Activated B cell treated with CpG ODN at 0.5 μM for 24 hours (primary cell): ENCODE measurements at regions not wholly inside any gene's neighbourhood (a gene's known extent, or its start where the extent isn't known, plus 50 kb on each side); places are given as distances from the start of the nearest gene placed in this dataset.
"Not testable (repeated sequence)": the region's sequence is repeated elsewhere in the genome, so short reads cannot be mapped to it uniquely, and the experiment has no call there.

Source experiments
- ATAC-seq: fragments of 200-7000 bp; cut with Tn5 transposase; one replicate; pipeline ENCODE4 v1.10.0; 2021; ENCODE audit warnings: low read depth, mild to moderate bottlenecking, moderate library complexity
- CTCF ChIA-PET: fragments of 350-600 bp; sonication (Branson Sonifier 250); formaldehyde crosslinking; loops from one replicate; lab custom pipeline; 2021; ENCODE audit warnings: antibody characterized with exemption; lab: Charles Lee
- POLR2A ChIA-PET: fragments of 350-600 bp; sonication (Branson Sonifier 250); formaldehyde crosslinking; loops from one replicate; lab custom pipeline; 2021; ENCODE audit warnings: antibody characterized with exemption; lab: Charles Lee
- DNase-seq: peaks from one replicate; pipeline ENCODE4 v3.0.0; 2022
- H3K27ac Mint-ChIP-seq: one replicate; pipeline ENCODE4 v1.8.0; 2020; ENCODE audit warnings: mixed read lengths
- H3K27me3 Mint-ChIP-seq: one replicate; pipeline ENCODE4 v1.8.0; 2021; ENCODE audit warnings: mixed read lengths
- H3K36me3 Mint-ChIP-seq: one replicate; pipeline ENCODE4 v1.8.0; 2021; ENCODE audit warnings: low read depth, mixed read lengths
- H3K4me1 Mint-ChIP-seq: one replicate; pipeline ENCODE4 v1.8.0; 2021; ENCODE audit warnings: mixed read lengths
- H3K4me3 Mint-ChIP-seq: one replicate; pipeline ENCODE4 v1.8.0; 2020; ENCODE audit warnings: mild to moderate bottlenecking, mixed read lengths
- H3K9me3 Mint-ChIP-seq: one replicate; pipeline ENCODE4 v1.8.0; 2020; ENCODE audit warnings: mixed read lengths
- intact Hi-C: fragments of 100-400 bp; cut with micrococcal nuclease; formaldehyde crosslinking; loops from one replicate; pipeline ENCODE4 v1.15.1; 2024
- TF ChIP-seq, protein P1 (sequence below): fragments of 200-600 bp; IDR thresholded peaks from one replicate; pipeline ENCODE4 v1.8.0; 2022; ENCODE audit warnings: antibody characterized with exemption, mild to moderate bottlenecking

DNA sequence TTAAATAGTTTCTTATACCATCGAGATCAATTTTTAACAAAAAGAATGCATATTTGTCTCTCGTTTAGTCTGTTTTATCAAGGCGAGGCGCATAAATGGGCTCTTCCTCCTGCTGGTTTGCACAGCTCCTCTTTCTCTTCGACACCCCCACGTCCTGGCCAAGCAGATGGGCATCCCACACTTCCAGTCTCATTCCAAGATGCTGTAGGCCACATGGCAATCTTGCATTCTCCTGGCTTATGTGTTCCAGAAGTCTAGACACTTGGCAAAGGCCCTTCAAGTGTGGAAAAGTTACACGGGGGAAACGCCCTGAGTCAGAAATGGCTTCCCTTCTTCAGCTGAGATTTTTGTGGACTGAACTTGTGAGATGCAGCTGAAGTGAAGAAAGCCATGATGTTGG, 447.1 kb downstream of the QKI start:
- no peak for ATAC-seq

GRCh38 chr6:163860287-163861081, 446.0 kb downstream of the QKI start:
- H3K27me3 Mint-ChIP-seq: peaks cover 24% of the 10 kb centered on the region
- CTCF ChIA-PET: no interaction called here
- ATAC-seq (no peak), DNase-seq (no peak)
- TF ChIP-seq, protein P1, sequence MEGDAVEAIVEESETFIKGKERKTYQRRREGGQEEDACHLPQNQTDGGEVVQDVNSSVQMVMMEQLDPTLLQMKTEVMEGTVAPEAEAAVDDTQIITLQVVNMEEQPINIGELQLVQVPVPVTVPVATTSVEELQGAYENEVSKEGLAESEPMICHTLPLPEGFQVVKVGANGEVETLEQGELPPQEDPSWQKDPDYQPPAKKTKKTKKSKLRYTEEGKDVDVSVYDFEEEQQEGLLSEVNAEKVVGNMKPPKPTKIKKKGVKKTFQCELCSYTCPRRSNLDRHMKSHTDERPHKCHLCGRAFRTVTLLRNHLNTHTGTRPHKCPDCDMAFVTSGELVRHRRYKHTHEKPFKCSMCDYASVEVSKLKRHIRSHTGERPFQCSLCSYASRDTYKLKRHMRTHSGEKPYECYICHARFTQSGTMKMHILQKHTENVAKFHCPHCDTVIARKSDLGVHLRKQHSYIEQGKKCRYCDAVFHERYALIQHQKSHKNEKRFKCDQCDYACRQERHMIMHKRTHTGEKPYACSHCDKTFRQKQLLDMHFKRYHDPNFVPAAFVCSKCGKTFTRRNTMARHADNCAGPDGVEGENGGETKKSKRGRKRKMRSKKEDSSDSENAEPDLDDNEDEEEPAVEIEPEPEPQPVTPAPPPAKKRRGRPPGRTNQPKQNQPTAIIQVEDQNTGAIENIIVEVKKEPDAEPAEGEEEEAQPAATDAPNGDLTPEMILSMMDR: no peak
- H3K9me3 Mint-ChIP-seq: no peaks in the 10 kb centered on the region
- no peak overlapping the region for H3K4me3 Mint-ChIP-seq
- POLR2A ChIA-PET: interaction anchor here (0.5 kb wide), 1 partner anchor 46 kb away, joined by 10 read pairs; no protein-coding TSS in a partner anchor
- intact Hi-C loops: no loop called here
- H3K36me3 Mint-ChIP-seq: no peaks in the 10 kb centered on the region
- peaks cover 13% of the 10 kb centered on the region for H3K4me1 Mint-ChIP-seq
- no peak overlapping the region for H3K27ac Mint-ChIP-seq

More for the DNA sequence above, 447.1 kb downstream of the QKI start:
- H3K9me3 Mint-ChIP-seq: no peaks in the 10 kb centered on the region
- intact Hi-C loops: no loop called here
- H3K4me1 Mint-ChIP-seq: peaks cover 13% of the 10 kb centered on the region
- ChIA-PET CTCF (no interaction called here), POLR2A (no interaction called here)
- H3K27me3 Mint-ChIP-seq: peaks cover 24% of the 10 kb centered on the region
- TF ChIP-seq, protein P1: no peak
- H3K27ac Mint-ChIP-seq: no peak overlapping the region
- no peak overlapping the region for H3K4me3 Mint-ChIP-seq
- H3K36me3 Mint-ChIP-seq: no peaks in the 10 kb centered on the region
- no peak for DNase-seq

DNA sequence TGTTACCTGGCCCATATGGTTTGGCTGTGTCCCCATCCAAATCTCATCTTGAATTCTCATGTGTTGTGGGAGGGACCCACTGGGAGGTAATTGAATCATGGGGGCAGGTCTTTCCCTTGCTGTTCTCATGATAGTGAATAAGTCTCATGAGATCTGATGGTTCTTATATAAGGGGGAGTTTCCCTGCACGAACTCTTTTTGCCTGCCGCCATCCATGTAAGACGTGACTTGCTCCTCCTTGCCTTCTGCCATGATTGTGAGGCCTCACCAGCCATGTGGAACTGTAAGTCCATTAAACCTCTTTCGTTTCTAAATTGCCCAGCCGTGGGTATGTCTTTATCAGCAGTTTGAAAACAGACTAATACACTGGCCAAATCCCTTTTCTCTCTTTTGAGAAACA, 444.4 kb downstream of the QKI start:
- H3K27ac Mint-ChIP-seq, ATAC-seq, POLR2A ChIA-PET, H3K9me3 Mint-ChIP-seq, H3K36me3 Mint-ChIP-seq, DNase-seq, CTCF ChIA-PET, H3K4me3 Mint-ChIP-seq, intact Hi-C loops: not testable (repeated sequence)
- Mint-ChIP-seq H3K27me3 (peaks cover 29% of the 10 kb centered on the region), H3K4me1 (peaks cover 10% of the 10 kb centered on the region)

GRCh38 chr6:163857421-163857820, 442.9 kb downstream of the QKI start:
- ATAC-seq (no peak), DNase-seq (no peak)
- Mint-ChIP-seq H3K4me1 (peaks cover 10% of the 10 kb centered on the region), H3K4me3 (no peak overlapping the region), H3K27ac (no peak overlapping the region), H3K9me3 (no peaks in the 10 kb centered on the region), H3K36me3 (no peaks in the 10 kb centered on the region), H3K27me3 (peaks cover 22% of the 10 kb centered on the region)
- ChIA-PET POLR2A (no interaction called here), CTCF (no interaction called here)
- TF ChIP-seq, protein P1: no peak
- intact Hi-C loops: no loop called here

DNA sequence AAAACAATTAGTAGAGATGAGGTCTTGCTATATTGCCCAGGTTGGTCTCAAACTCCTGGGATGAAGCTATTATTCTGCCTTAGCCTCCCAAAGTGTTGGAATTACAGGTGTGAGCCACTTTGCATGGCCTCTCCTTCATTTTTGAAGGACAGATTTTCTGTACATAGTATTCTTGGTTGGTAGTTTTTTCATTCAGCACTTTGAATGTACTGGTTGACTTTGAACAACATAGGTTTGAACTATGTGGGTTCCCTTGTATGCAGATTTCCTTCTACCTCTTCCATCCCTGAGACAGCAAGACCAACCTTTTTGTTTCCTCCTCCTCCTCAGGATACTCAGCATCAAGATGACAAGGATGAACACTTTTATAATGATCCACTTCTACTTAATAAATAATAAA, 436.4 kb downstream of the QKI start:
- intact Hi-C loops: no loop called here
- peaks cover 16% of the 10 kb centered on the region for H3K9me3 Mint-ChIP-seq
- H3K4me3 Mint-ChIP-seq: no peak overlapping the region
- ATAC-seq (no peak), DNase-seq (no peak)
- POLR2A ChIA-PET: no interaction called here
- no peaks in the 10 kb centered on the region for H3K4me1 Mint-ChIP-seq
- TF ChIP-seq, protein P1: no peak
- CTCF ChIA-PET: no interaction called here
- H3K27ac Mint-ChIP-seq: no peak overlapping the region
- H3K36me3 Mint-ChIP-seq: peaks cover 8% of the 10 kb centered on the region
- H3K27me3 Mint-ChIP-seq: peaks cover 6% of the 10 kb centered on the region
